Heart left ventricle (tissue), 16 donors: ENCODE measurements at regions not wholly inside any gene's neighbourhood (a gene's known extent, or its start where the extent isn't known, plus 50 kb on each side); places are given as distances from the start of the nearest gene placed in this dataset.

Experiments
- ATAC-seq, 4 donors: fragments of 200-7000 bp; cut with Tn5 transposase; one replicate each; pipeline ENCODE4 v1.9.1; 2020 to 2022; ENCODE audit warnings: moderate library complexity in 4 of 4, mild to moderate bottlenecking in 3 of 4, moderate number of reproducible peaks in 1 of 4
- DNase-seq, 5 donors: peaks; one replicate each; pipeline ENCODE4 v3.0.0-alpha.2; 2020
- H3K27ac ChIP-seq, 12 donors: fragments of 200-600 bp; sonication (generic) in 4 of 12; one replicate each; pipeline versions ENCODE4 v1.5.0 to v1.8.0; 2016 to 2022; ENCODE audit warnings: mild to moderate bottlenecking in 2 of 12
- H3K27me3 ChIP-seq, 9 donors: fragments of 200-600 bp; sonication (generic) in 2 of 9; one replicate each; pipeline versions ENCODE4 v1.5.1 to v1.8.0; 2016 to 2022; ENCODE audit warnings: mild to moderate bottlenecking in 3 of 9
- H3K36me3 ChIP-seq, 9 donors: fragments of 200-600 bp; sonication (generic) in 2 of 9; one replicate each; pipeline versions ENCODE4 v1.5.0 to v1.8.0; 2018 to 2022; ENCODE audit warnings: mild to moderate bottlenecking in 2 of 9
- H3K4me1 ChIP-seq, 12 donors: fragments of 200-600 bp; sonication (generic) in 4 of 12; one replicate each; pipeline versions ENCODE4 v1.5.0 to v1.8.0; 2016 to 2022; ENCODE audit warnings: mild to moderate bottlenecking in 3 of 12
- H3K4me3 ChIP-seq, 12 donors: fragments of 200-600 bp; sonication (generic) in 4 of 12; one replicate each; pipeline versions ENCODE4 v1.5.0 to v1.8.0; 2017 to 2022; ENCODE audit warnings: mild to moderate bottlenecking in 9 of 12, moderate library complexity in 4 of 12
- H3K9me3 ChIP-seq, 12 donors: fragments of 200-600 bp; sonication (generic) in 4 of 12; one replicate each; pipeline versions ENCODE4 v1.5.0 to v1.8.0; 2016 to 2022; ENCODE audit warnings: mild to moderate bottlenecking in 1 of 12
- POLR2A ChIP-seq, 2 donors: fragments of 450-650 bp; IDR thresholded peaks; one replicate each; pipeline ENCODE4 v1.6.1; 2017; ENCODE audit warnings: antibody characterized with exemption in 2 of 2, mild to moderate bottlenecking in 2 of 2, moderate library complexity in 2 of 2
- WGBS, 4 donors: extraction: QIAGEN DNeasy Blood & Tissue Kit in 2 of 4; methylation state at CpG; one replicate each; pipeline versions ENCODE4 v1.1.5 to v1.1.7; 2013 to 2018; 5-methylcytosine and 5-hydroxymethylcytosine counted together
- intact Hi-C, 10 donors: fragments of 100-400 bp; cut with DNase I; formaldehyde crosslinking; loops; one replicate each; pipeline versions ENCODE4 v1.11.1 to v1.14.2; 2022
- TF ChIP-seq, protein P1 (sequence below), 12 donors: fragments of 200-600 bp; sonication (generic) in 4 of 12; IDR thresholded peaks; one replicate each; pipeline versions ENCODE4 v1.5.0 to v1.8.0; 2018 to 2022; ENCODE audit warnings: antibody characterized with exemption in 12 of 12, mild to moderate bottlenecking in 5 of 12
- donor health status: ischemic (EF 13 %, LVEDD 7.1; RV severe dilation, severe dysfunction).
- donor health status: healthy with polysubstance abuse.
- donor health status: DM: no; HTN: yes; CAD: no.
- donor health status: DM: no; HTN: no; CAD: no.
- donor health status: ischemic (EF 25% LVEDD 6.9; RV normal size, moderate dysfunction).
- donor health status: ischemic (EF 25% LVEDD 5.7; RV mildly dilated, moderate dysfunction).
- donor health status: healthy.
- donor health status: DM: yes; HTN: yes; CAD: no.
- donor health status: ischemic (EF 35%, LVEDD 5.7; RV mildly dilated, moderate dysfunction).
- donor health status: nonischemic (EF 11% LVEDD 7.7; RV severe dilation, severe dysfunction).
- donor health status: DM: yes; HTN: yes; CAD: no.
- donor health status: PGD.
- donor health status: ischemic (EF 29% LVEDD 5.4; RV normal size, mild dysfunction).
- donor health status: nonischemic (EF 23%, LVEDD 6.1; RV moderate dilation, normal function).

DNA sequence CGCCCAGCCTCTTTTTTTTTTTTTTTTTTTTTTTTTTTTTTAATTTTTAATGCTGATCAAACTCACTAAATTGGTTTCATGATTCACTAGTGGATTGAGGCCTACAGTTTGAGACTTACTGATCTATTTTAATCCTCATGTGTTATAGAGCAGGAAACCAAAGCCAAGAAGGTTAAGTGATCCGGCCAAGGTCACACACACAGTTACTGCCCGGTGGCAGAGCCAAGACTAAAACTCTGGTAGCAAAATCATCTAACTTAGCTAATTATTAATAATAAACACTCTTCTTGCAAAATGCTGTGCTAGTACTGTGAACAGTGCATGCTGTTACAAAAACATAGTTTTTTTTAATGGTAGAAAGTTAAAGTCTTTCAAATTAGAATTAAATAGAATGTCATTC lies 188.3 kb upstream of the NFE2L3 start:
- H3K9me3 ChIP-seq: no peaks in the 10 kb centered on the region
- intact Hi-C loops: no loop called here
- H3K4me1 ChIP-seq: peaks cover 0 to 11% (median 2%) of the 10 kb centered on the region in 12 donors
- WGBS, 4 donors: 56 to 74% (median 61%) methylated on average over 3 of the region's 3 CpGs
- no peak overlapping the region for H3K4me3 ChIP-seq
- TF ChIP-seq, protein P1, sequence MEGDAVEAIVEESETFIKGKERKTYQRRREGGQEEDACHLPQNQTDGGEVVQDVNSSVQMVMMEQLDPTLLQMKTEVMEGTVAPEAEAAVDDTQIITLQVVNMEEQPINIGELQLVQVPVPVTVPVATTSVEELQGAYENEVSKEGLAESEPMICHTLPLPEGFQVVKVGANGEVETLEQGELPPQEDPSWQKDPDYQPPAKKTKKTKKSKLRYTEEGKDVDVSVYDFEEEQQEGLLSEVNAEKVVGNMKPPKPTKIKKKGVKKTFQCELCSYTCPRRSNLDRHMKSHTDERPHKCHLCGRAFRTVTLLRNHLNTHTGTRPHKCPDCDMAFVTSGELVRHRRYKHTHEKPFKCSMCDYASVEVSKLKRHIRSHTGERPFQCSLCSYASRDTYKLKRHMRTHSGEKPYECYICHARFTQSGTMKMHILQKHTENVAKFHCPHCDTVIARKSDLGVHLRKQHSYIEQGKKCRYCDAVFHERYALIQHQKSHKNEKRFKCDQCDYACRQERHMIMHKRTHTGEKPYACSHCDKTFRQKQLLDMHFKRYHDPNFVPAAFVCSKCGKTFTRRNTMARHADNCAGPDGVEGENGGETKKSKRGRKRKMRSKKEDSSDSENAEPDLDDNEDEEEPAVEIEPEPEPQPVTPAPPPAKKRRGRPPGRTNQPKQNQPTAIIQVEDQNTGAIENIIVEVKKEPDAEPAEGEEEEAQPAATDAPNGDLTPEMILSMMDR (IDR thresholded peaks at IDR 0.05): no peak
- TF ChIP-seq POLR2A (IDR thresholded peaks at IDR 0.05): no peak
- ATAC-seq (peak in 3 of 4 donors; percentile 64 to 86 (median 75)), DNase-seq (no peak)
- H3K27me3 ChIP-seq: peaks cover 0 to 45% (median 4%) of the 10 kb centered on the region in 9 donors
- no peak overlapping the region for H3K27ac ChIP-seq
- H3K36me3 ChIP-seq: no peaks in the 10 kb centered on the region

GRCh38 chr7:25964483-25964991 lies 187.5 kb upstream of the NFE2L3 start:
- no peak for DNase-seq
- H3K36me3 ChIP-seq: no peaks in the 10 kb centered on the region
- no peak overlapping the region for H3K27ac ChIP-seq
- intact Hi-C loops: no loop called here
- TF ChIP-seq, protein P1 (IDR thresholded peaks at IDR 0.05): no peak
- no peak for TF ChIP-seq POLR2A (IDR thresholded peaks at IDR 0.05)
- WGBS, 4 donors: 24 to 59% (median 36%) methylated on average over 6 of the region's 6 CpGs
- H3K4me1 ChIP-seq: peaks cover 0 to 11% (median 2%) of the 10 kb centered on the region in 12 donors
- peaks cover 0 to 47% (median 4%) of the 10 kb centered on the region in 9 donors for H3K27me3 ChIP-seq
- peak in 3 of 4 donors; percentile 34 to 59 (median 53) for ATAC-seq
- H3K4me3 ChIP-seq: no peak overlapping the region
- no peaks in the 10 kb centered on the region for H3K9me3 ChIP-seq

- ATAC-seq: no peak
These were observed 186.4 kb upstream of the NFE2L3 start for GRCh38 chr7:25965405-25966123.

GRCh38 chr7:25966469-25966868 lies 185.5 kb upstream of the NFE2L3 start:
- Histone ChIP-seq H3K27me3 (peaks cover 0 to 39% (median 4%) of the 10 kb centered on the region in 9 donors), H3K36me3 (no peaks in the 10 kb centered on the region), H3K27ac (no peak overlapping the region), H3K4me1 (peaks cover 0 to 11% (median 2%) of the 10 kb centered on the region in 12 donors), H3K4me3 (no peak overlapping the region), H3K9me3 (no peaks in the 10 kb centered on the region)
- ATAC-seq: no peak
- DNase-seq: no peak
- intact Hi-C loops: no loop called here
- TF ChIP-seq POLR2A (IDR thresholded peaks at IDR 0.05): no peak
- TF ChIP-seq, protein P1 (IDR thresholded peaks at IDR 0.05): no peak

More at GRCh38 chr7:25965405-25966123, 186.4 kb upstream of the NFE2L3 start:
- Histone ChIP-seq H3K9me3 (no peaks in the 10 kb centered on the region), H3K27me3 (peaks cover 0 to 43% (median 4%) of the 10 kb centered on the region in 9 donors), H3K4me1 (peaks cover 0 to 11% (median 2%) of the 10 kb centered on the region in 12 donors), H3K27ac (no peak overlapping the region), H3K36me3 (no peaks in the 10 kb centered on the region), H3K4me3 (no peak overlapping the region)
- TF ChIP-seq, protein P1 (IDR thresholded peaks at IDR 0.05): no peak
- no peak for TF ChIP-seq POLR2A (IDR thresholded peaks at IDR 0.05)
- WGBS, 4 donors: 48 to 62% (median 51%) methylated on average over 6 of the region's 6 CpGs
- no peak for DNase-seq
- intact Hi-C loops: no loop called here
